ENCODE measurements at regions not wholly inside any gene's neighbourhood (a gene's known extent, or its start where the extent isn't known, plus 50 kb on each side); places are given as distances from the start of the nearest gene placed in this dataset.

DNA sequence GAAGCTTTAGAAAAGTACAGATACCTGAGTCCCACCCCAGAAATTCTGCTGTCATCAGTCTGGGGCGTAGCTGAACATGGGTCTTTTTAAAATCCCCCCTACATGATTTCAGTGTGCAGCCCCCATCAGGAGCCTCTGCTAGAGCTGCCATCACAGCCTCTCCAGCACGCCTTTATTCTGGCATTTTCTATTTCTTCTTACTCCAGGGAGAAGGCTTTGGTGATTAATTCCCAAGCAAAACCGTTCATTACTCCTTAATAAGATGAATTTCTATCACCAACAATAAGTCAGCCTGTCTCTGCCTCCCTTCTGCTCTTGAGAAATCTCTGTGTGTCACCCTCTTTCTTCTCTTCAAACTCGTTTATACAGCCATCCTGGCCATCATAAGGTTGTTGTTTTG lies 160.3 kb downstream of the KATNAL1 start:
- TF ChIP-seq, protein P1, sequence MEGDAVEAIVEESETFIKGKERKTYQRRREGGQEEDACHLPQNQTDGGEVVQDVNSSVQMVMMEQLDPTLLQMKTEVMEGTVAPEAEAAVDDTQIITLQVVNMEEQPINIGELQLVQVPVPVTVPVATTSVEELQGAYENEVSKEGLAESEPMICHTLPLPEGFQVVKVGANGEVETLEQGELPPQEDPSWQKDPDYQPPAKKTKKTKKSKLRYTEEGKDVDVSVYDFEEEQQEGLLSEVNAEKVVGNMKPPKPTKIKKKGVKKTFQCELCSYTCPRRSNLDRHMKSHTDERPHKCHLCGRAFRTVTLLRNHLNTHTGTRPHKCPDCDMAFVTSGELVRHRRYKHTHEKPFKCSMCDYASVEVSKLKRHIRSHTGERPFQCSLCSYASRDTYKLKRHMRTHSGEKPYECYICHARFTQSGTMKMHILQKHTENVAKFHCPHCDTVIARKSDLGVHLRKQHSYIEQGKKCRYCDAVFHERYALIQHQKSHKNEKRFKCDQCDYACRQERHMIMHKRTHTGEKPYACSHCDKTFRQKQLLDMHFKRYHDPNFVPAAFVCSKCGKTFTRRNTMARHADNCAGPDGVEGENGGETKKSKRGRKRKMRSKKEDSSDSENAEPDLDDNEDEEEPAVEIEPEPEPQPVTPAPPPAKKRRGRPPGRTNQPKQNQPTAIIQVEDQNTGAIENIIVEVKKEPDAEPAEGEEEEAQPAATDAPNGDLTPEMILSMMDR (IDR thresholded peaks at IDR 0.05; ENCODE audit: low read depth, low read length): no peak
- H3K4me1 ChIP-seq (ENCODE audit: low read depth): peaks cover 9% of the 10 kb centered on the region

DNA sequence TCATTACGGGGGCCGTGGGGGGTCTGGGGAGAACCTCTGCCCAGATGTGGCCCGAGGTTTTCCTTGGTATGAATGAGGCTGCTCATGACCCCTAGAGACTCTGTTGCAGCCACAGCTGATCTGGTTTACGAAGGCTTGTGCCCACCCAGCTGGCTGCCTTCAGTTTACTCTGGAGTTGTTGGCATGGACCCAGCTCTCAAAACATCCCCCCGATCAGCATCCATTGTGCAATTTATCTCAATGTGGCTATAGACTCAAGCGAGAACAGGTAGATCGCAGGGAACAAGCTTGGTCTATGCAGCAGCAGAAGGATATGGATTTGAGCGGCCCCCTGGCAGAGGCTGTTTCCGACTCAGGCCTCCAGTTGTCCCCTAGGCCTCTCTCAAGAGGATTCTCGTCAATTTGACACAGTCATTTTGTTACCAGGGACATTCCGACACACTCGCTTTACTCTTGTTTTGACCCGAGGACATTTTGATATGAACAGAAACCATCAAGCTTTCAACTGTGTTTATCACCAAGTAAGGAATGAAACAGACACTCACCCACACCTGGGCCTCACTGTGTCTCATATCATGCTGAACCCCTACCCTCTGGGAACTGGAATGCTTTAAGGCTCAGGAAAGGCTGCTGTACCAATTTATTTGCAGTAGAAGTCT lies 161.5 kb downstream of the KATNAL1 start:
- DNase-seq (ENCODE audit: low read depth in 1 of 2, low spot score in 1 of 2): no peak

More for the DNA sequence above, 160.3 kb downstream of the KATNAL1 start:
- no peaks in the 10 kb centered on the region for H3K27me3 ChIP-seq
- no peaks in the 10 kb centered on the region for H3K9me3 ChIP-seq (ENCODE audit: low read depth)
- no peak overlapping the region for H3K27ac ChIP-seq
- H3K36me3 ChIP-seq: no peaks in the 10 kb centered on the region
- H3K4me3 ChIP-seq: no peak overlapping the region
- DNase-seq (ENCODE audit: low read depth in 1 of 2, low spot score in 1 of 2): no peak

DNA sequence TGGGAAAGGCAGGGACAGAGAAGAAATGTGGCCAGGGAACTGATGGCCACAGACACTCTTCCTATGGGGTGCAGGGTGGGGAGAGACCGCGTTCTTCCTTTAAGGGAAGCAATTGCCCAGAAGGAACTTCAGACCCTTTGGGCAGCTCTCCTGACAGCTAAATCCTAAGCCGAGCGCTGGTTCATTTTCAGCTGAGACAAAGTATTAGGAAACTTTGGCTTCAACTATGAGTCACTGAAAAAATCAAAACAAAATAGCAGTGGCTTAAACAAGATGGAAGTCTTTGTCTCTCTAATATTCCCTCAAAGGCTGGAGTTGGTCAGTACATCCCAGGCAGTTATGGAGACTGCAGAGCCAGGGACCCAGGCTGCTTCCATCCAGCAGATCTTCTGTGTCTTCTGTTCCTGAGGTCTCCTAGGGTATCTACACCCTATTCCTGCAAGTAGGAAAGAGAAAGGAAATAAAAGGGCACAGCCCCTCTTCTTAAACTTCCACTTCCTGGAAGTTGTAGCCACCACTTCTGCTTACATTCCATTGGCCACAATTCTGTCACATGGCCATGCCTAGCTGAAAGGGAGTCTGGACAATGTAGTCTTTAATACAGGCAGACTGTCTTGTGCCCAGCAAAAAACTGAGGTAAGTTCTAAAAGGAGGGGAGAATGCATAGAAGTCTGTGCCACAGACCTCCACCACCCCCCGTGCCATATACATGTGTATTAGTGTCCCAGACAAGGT lies 163.5 kb downstream of the KATNAL1 start:
- no peak overlapping the region for H3K27ac ChIP-seq
- H3K4me3 ChIP-seq: no peak overlapping the region
- TF ChIP-seq, protein P1 (IDR thresholded peaks at IDR 0.05; ENCODE audit: low read depth, low read length): no peak
- H3K36me3 ChIP-seq: no peaks in the 10 kb centered on the region
- peak in 1 of 2 donors; percentile 61 for DNase-seq (ENCODE audit: low read depth in 1 of 2, low spot score in 1 of 2)
- H3K4me1 ChIP-seq (ENCODE audit: low read depth): peaks cover 9% of the 10 kb centered on the region
- H3K27me3 ChIP-seq: no peaks in the 10 kb centered on the region
- H3K9me3 ChIP-seq (ENCODE audit: low read depth): no peaks in the 10 kb centered on the region

More for the DNA sequence above, 161.5 kb downstream of the KATNAL1 start:
- Histone ChIP-seq H3K27ac (no peak overlapping the region), H3K27me3 (no peaks in the 10 kb centered on the region), H3K9me3 (ENCODE audit: low read depth) (no peaks in the 10 kb centered on the region), H3K4me1 (ENCODE audit: low read depth) (peaks cover 9% of the 10 kb centered on the region), H3K4me3 (no peak overlapping the region), H3K36me3 (no peaks in the 10 kb centered on the region)
- TF ChIP-seq, protein P1 (IDR thresholded peaks at IDR 0.05; ENCODE audit: low read depth, low read length): no peak

DNA sequence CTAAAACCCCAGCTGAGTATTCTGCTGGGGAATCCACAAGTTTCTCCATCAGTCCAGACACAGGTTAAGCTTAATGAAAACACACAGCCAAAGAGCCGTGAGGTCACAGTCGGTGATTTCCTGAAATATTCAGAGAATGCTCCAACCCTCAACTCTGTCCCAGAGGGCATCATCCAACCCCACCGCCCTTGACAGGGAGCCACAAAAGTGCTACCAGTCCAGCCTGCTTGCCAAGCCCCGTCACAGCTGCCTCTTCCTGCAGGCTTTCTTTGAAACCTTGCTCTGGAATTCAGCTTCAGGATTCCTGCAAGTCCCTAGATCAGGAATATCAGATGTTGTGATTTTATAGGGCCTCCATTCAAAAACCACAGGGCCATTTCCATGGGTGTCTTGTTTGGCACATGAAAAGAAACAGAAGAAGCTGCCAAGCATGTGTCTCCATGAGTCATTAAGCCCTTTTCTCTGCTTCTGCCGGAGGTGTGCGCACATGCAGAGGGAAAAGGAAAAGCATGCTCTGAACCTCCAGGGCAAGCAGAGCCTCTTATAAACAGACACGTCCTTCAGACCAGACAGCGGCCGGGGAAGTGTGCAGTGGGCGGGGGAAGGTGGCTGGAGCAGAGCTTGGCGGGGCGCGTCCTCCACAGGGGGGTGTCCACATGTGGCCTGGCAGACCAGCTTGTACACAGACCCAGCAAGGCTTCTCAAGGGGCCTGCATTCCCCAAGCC lies 164.7 kb downstream of the KATNAL1 start:
- DNase-seq (ENCODE audit: low read depth in 1 of 2, low spot score in 1 of 2): peak in 1 of 2 donors; percentile 94
- no peak overlapping the region for H3K27ac ChIP-seq

More for the DNA sequence above, 164.7 kb downstream of the KATNAL1 start:
- Histone ChIP-seq H3K4me1 (ENCODE audit: low read depth) (peaks cover 9% of the 10 kb centered on the region), H3K9me3 (ENCODE audit: low read depth) (no peaks in the 10 kb centered on the region), H3K36me3 (no peaks in the 10 kb centered on the region), H3K27me3 (no peaks in the 10 kb centered on the region), H3K4me3 (no peak overlapping the region)
- TF ChIP-seq, protein P1 (IDR thresholded peaks at IDR 0.05; ENCODE audit: low read depth, low read length): no peak

Measured in cardiac muscle cell (in vitro differentiated cells and primary cell).